HG03439 (cell line): ENCODE measurements at regions not wholly inside any gene's neighbourhood (a gene's known extent, or its start where the extent isn't known, plus 50 kb on each side); places are given as distances from the start of the nearest gene placed in this dataset.
A peak's percentile ranks its signal among the peaks of the same experiment; 100 is the strongest.

ENCODE experiments used
- ATAC-seq: cut with Tn5 transposase; IDR thresholded peaks from one replicate; pipeline ENCODE4 v1.9.1; 2021; ENCODE audit warnings: mild to moderate bottlenecking, moderate library complexity; ENCODE audit not compliant: unreplicated experiment

DNA sequence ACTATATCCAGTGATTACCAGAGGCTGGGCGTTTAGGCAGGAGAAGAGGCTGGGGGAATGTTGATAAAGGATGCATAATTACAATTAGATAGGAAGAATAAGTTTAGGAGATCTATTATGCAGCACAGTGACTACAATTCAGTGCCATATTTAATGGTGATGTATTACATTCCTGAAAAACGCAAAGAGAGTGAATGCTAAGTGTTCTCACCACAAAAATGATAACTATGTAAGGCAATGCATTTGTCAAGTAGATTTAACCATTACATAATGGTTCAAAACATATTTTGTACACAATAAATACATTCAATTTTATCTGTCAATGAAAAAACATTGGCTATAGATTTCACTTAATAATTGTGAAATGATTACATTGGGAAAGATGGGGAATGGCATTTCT is 548.9 kb downstream of the NUF2 start:
- ATAC-seq, result no peak

DNA sequence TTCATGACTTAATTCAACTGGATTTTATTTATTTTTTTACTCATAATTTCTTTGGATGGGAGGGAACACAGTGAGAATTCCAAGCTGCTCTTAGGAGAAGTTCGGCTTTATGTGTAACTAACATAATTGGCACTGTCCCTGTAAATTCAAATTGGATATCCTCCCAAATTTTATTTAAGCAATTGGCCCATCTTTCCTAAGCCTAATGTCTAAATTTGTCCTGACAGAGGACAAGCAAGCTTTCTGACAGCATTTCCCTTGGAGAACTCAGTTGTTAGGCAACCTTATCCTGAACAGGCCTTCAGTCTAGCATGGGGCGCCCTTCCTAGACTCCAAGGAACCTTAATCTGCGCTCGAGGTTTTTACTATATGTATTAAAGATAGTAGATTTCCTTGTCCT is 550.3 kb downstream of the NUF2 start:
- no peak for ATAC-seq

DNA sequence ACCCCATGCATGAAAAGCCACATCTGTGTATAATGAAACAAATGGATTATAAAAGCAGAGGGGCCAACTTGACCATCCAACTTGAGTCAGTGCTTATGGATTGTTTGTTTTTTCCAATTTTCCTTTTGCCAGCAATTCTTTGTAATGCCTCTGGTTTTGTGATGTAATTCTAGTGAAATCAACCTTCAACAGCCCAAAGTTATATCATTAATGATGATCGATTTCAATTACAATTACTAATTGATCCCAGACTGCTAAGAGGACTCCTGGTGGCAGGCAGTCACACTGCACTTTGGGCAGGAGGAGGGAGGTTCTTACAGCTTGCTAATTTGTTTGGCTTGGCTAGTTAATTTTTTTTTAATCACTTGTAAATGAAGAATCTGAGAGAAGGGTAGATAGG is 552.3 kb downstream of the NUF2 start:
- no peak for ATAC-seq

- no peak for ATAC-seq
Observed at GRCh38 chr1:163875200-163875926, 553.6 kb downstream of the NUF2 start.

- ATAC-seq, result no peak
Observed at GRCh38 chr1:163875927-163876320, 554.2 kb downstream of the NUF2 start.

DNA sequence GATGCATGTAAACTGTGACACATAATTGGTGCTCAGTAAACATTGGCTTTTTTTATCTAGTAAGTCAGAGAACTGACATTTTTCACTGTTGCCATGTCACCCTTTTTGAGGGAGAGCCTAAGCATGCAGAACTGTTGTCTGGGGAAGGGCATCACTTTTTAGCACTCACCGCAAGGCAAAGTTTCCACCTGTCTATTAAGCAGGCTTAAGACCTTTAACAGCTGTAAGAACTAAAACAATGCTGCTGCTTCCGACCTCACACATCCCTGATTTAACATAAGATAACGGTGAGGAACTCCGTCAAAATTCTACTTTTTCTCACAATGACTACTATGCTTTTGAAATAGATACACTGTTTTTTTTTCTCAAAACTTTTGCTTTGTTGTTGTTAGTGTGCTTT is 554.8 kb downstream of the NUF2 start:
- ATAC-seq, result no peak

- no peak for ATAC-seq
Observed at GRCh38 chr1:163877016-163877415, 555.3 kb downstream of the NUF2 start.

DNA sequence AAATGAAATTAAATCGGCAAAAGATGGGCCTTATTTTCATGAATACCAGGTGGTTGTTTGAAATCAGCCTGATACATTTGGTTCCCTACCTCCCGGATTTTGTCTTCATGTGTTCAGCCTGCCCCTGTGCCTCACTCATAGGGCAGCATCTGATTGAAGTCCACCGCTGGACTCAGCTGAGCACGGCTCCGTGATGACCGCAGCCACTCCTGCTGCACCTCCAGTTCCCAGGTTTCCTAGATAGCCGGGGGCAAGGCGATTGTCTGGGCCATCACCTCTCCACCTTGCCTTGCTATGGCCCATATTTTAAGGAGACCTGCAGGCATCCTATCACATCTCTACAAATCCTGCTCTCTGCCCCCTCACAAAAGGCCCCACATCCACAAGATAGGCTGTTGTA is 563.8 kb downstream of the NUF2 start:
- no peak for ATAC-seq

DNA sequence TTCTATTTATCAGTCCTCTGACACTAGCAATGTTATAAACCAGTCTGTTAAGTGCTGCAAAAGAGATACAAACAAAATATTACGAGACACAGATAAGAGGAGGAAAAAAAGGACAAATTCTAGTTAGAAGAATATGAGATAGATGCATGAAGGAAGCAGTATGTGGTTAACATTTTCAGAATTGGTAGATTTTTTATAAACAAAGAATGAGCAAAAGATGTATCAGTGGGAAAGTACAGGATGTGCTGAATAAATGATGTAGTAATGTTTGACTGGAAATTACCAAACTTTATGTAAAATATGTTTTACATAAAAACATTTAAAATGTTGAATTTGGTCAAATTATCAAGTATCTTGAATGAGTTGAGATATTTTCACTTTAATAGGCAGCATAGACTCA is 574.2 kb downstream of the NUF2 start:
- no peak for ATAC-seq

- no peak for ATAC-seq
Observed at GRCh38 chr1:163897412-163898155, 575.8 kb downstream of the NUF2 start.

DNA sequence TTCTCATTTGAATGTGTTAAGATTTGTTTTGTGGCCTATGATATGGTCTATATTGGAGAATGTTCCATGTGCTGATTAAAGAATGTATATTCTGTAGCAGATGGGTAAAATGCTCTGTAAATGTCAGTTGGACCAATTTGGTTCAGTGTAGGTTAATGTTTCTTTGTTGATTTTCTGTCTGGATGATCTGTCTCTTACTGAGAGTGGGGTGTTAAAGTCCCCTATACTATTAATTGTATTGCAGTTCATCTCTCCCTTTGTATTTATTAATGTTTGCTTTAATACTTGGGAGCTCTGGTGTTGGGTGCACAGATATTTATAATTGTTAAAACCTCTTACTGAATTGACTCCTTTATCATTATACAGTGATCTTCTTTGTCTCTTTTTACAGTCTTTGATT is 584.5 kb downstream of the NUF2 start:
- ATAC-seq, result no peak

DNA sequence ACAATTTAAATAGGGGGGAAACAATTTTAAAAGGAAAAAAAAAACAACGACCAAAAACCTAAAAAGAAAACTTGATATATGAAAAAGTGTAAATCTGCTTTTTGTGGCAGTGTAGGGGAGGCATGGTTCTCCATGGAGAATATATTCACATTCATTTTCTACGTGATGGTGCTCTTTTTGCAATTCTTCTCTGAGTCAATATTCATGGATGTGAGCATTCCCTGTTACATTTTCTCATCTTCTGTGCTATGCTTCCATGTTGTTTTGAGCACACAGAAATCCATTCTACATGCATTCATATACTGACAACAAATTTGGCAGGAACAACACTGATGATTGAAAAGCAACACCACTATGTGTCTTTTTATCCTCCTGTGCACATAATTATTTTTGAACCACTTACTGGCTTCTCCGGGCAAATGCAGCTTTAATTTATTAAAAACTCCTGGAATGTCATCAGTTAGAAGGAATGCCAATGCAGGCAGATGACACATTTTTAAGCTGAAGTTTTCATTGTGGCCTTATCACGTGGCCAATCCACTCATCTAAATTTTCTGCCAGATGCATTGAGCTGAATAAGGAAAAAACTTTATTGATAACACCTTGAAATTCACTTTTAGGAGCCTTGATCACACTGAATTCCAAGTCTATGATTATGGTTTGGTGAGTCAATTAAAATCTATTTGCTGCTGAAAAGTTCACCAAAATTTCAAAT is 590.6 kb downstream of the NUF2 start:
- ATAC-seq, result no peak

GRCh38 chr1:163914785-163915413 is 593.1 kb downstream of the NUF2 start:
- ATAC-seq, result no peak

GRCh38 chr1:163922743-163923201 is 601.0 kb downstream of the NUF2 start:
- ATAC-seq, result peak; percentile 64

DNA sequence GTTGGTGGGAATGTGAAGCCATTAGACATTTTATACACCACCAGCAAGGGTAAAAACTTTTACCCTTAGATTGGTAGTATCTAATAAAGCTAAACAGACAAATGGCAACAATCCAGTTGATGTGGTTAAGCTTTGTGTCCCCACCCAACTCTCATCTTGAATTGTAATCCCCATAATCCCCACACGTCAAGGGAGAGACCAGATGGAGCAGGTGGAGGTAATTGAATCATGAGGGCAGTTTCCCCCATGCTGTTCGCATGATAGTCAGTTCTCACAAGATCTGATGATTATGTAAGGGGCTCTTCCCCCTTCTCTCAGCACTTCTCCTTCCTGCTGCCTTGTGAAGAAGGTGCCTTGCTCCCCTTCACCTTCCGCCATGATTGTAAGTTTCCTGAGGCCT is 602.3 kb downstream of the NUF2 start:
- ATAC-seq, result no peak

DNA sequence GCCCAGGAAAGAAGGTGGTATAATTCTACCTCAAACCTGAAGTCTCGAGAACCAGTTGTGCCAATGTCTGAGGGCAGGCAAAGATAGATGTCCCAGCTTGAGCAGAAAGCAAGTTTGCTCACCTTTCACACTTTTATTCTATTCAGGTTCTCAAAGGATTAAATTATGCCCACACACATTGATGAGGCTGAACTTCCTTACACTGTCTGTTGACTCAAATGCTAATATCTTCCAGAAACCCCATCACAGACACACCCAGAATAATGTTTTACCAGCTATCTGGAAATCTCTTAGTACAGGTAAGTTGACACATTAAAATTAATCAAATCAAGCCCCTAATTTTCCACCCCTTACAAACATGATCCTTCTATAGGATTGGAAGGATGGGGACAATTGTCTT is 605.7 kb downstream of the NUF2 start:
- ATAC-seq, result no peak

DNA sequence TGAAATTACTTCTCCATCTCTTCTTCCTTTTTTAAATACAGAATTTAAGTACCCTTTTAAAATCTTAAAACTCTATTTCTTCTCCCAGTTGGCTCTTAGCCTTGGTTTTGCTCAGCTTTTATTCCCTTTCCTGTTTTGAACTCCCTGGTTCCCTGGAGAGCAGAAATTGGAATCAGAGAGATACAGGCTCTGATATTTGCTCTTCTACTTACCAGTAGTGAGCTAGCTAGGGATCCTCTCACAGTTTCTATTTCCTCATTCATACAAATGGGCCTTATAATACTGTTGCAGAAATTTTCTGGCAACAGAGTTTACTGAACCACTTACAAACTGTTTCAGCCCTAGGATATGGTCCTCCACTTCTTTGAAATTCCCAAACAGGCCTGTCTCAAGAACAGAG is 606.3 kb downstream of the NUF2 start:
- ATAC-seq, result no peak

DNA sequence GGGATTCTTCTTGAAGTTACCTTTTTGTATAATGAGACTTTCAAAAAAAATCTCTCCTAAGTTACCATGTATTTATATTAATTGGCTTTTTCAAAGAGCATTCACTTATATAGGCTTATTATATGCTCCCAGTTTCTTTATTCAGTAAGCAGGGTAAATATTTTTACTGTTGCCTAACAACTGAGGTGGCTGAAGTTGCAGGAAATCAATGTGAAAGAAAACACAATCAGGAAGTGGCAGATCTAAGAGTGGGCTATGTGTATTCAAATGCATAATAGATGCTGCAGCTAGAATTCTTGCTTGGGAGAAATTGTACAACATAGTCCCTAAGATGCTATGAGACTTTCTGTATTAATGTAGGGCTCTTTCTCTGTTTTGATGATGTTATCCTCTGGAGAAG is 606.9 kb downstream of the NUF2 start:
- no peak for ATAC-seq

DNA sequence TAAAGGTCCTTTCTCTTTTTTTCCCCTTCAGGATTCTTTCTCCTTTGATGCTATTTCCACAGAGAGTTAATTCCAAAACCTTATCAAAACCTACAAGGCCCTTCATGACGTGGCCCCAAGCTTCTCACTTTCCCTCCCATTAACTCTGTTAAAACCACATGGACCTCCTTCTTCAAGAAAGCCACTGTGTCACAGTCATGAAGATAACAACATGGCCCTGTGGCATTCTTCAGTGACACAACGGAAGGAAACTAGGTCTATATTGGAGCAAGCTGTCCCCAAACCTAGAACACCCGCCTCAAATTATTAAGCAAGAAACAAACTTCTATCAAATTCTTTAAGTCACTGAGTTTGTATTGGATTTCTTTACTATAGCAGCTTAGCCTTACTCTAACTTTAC is 611.1 kb downstream of the NUF2 start:
- ATAC-seq, result no peak

DNA sequence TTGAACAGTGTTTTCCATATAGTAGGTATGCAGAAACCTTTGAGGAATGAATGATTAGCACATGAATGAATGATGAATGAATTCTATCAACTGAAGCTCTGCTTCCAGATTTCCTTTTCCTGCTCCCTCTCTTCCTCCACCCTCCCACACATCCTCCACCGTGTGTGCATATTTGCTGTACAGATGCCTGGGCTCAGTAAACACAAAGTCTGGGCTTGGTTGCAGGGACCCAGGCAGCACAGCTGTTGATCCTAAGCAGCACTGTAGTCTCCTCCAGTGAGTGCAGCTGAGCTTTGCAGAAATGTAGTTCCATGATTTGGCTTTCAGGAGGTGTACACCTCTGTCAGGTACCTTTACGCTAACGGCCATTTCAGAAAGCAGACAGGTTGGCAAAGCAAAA is 611.7 kb downstream of the NUF2 start:
- no peak for ATAC-seq

DNA sequence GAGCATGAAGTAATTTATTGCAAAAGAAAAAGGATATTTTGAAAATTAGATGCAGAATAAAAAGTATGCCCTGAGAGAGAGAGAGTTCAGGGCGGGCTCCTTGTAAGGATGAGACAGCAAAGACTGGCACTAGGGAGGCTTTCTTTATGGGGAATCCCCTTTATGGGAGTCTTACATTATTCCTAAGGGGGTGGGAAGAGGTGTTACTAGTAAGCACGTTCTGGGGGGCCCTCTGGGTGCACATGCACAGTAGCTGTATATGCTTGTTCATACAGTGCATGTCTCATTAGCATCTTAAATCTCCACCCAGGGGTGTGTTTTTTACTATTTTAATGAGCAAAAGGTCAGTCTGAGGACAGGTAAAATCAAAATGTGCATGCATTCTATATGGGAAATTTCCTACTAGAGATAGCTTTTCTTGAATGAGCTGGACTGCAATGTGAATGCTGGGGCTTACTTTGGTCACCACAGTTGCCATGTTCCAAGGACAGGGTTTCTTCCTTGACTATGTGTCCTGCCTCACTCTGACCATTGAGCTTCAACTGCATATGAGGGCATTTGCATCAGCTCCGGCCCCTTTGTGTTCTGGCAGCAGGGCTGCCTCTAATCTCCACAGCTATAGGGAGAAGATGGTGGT is 614.1 kb downstream of the NUF2 start:
- ATAC-seq, result no peak
